ENCODE measurements at regions not wholly inside any gene's neighbourhood (a gene's known extent, or its start where the extent isn't known, plus 50 kb on each side); places are given as distances from the start of the nearest gene placed in this dataset.

GRCh38 chr3:5304789-5305683 is 117.5 kb downstream of the EDEM1 start:
- Histone ChIP-seq H3K27me3 (ENCODE audit: control insufficient read depth, insufficient read depth, low read length) (no peaks in the 10 kb centered on the region), H3K36me3 (ENCODE audit: control insufficient read depth, insufficient read depth, low read length) (no peaks in the 10 kb centered on the region), H3K4me3 (ENCODE audit: low read depth, low read length) (no peak overlapping the region)
- no peak for DNase-seq (ENCODE audit: low read depth)
- TF ChIP-seq CTCF (IDR thresholded peaks at IDR 0.05; ENCODE audit: insufficient read depth, low read length, poor library complexity, severe bottlenecking), result peak; percentile 60

- H3K36me3 ChIP-seq (ENCODE audit: control insufficient read depth, insufficient read depth, low read length), result no peaks in the 10 kb centered on the region
- DNase-seq (ENCODE audit: low read depth), result no peak
- H3K27me3 ChIP-seq (ENCODE audit: control insufficient read depth, insufficient read depth, low read length), result no peaks in the 10 kb centered on the region
- H3K4me3 ChIP-seq (ENCODE audit: low read depth, low read length), result no peak overlapping the region
- TF ChIP-seq CTCF (IDR thresholded peaks at IDR 0.05; ENCODE audit: insufficient read depth, low read length, poor library complexity, severe bottlenecking), result no peak
Observed at GRCh38 chr3:5305684-5305989, 118.1 kb downstream of the EDEM1 start.

- Histone ChIP-seq H3K4me3 (ENCODE audit: low read depth, low read length) (no peak overlapping the region), H3K27me3 (ENCODE audit: control insufficient read depth, insufficient read depth, low read length) (no peaks in the 10 kb centered on the region), H3K36me3 (ENCODE audit: control insufficient read depth, insufficient read depth, low read length) (no peaks in the 10 kb centered on the region)
- TF ChIP-seq CTCF (IDR thresholded peaks at IDR 0.05; ENCODE audit: insufficient read depth, low read length, poor library complexity, severe bottlenecking), result no peak
- DNase-seq (ENCODE audit: low read depth), result no peak
Observed at GRCh38 chr3:5309171-5309570, 121.7 kb downstream of the EDEM1 start.

GRCh38 chr3:5309602-5310001 is 122.1 kb downstream of the EDEM1 start:
- TF ChIP-seq CTCF (IDR thresholded peaks at IDR 0.05; ENCODE audit: insufficient read depth, low read length, poor library complexity, severe bottlenecking), result no peak

GRCh38 chr3:5310509-5310908 is 123.0 kb downstream of the EDEM1 start:
- no peak overlapping the region for H3K4me3 ChIP-seq (ENCODE audit: low read depth, low read length)
- H3K36me3 ChIP-seq (ENCODE audit: control insufficient read depth, insufficient read depth, low read length), result no peaks in the 10 kb centered on the region
- no peak for TF ChIP-seq CTCF (IDR thresholded peaks at IDR 0.05; ENCODE audit: insufficient read depth, low read length, poor library complexity, severe bottlenecking)
- H3K27me3 ChIP-seq (ENCODE audit: control insufficient read depth, insufficient read depth, low read length), result no peaks in the 10 kb centered on the region
- no peak for DNase-seq (ENCODE audit: low read depth)

More at GRCh38 chr3:5309602-5310001, 122.1 kb downstream of the EDEM1 start:
- no peaks in the 10 kb centered on the region for H3K27me3 ChIP-seq (ENCODE audit: control insufficient read depth, insufficient read depth, low read length)
- no peaks in the 10 kb centered on the region for H3K36me3 ChIP-seq (ENCODE audit: control insufficient read depth, insufficient read depth, low read length)
- H3K4me3 ChIP-seq (ENCODE audit: low read depth, low read length), result no peak overlapping the region
- no peak for DNase-seq (ENCODE audit: low read depth)

GRCh38 chr3:5312290-5312689 is 124.8 kb downstream of the EDEM1 start:
- no peak for TF ChIP-seq CTCF (IDR thresholded peaks at IDR 0.05; ENCODE audit: insufficient read depth, low read length, poor library complexity, severe bottlenecking)
- DNase-seq (ENCODE audit: low read depth), result no peak
- H3K36me3 ChIP-seq (ENCODE audit: control insufficient read depth, insufficient read depth, low read length), result no peaks in the 10 kb centered on the region
- no peak overlapping the region for H3K4me3 ChIP-seq (ENCODE audit: low read depth, low read length)
- H3K27me3 ChIP-seq (ENCODE audit: control insufficient read depth, insufficient read depth, low read length), result no peaks in the 10 kb centered on the region
